ENCODE measurements at regions not wholly inside any gene's neighbourhood (a gene's known extent, or its start where the extent isn't known, plus 50 kb on each side); places are given as distances from the start of the nearest gene placed in this dataset.

GRCh38 chr14:101350021-101350420 lies 211.3 kb upstream of the DIO3 start:
- no peaks in the 10 kb centered on the region for H3K36me3 Mint-ChIP-seq
- H3K4me3 Mint-ChIP-seq: peak overlapping the region in 1 of 2 donors; percentile 8
- Histone ChIP-seq H3K27me3 (ENCODE audit: control insufficient read depth in 2 of 2, insufficient read depth in 2 of 2, low read length in 2 of 2) (no peaks in the 10 kb centered on the region), H3K9ac (ENCODE audit: insufficient read depth, low read length, poor library complexity, severe bottlenecking) (no peak overlapping the region), H3K4me1 (ENCODE audit: control insufficient read depth in 1 of 2, insufficient read depth in 2 of 2, low read length in 2 of 2) (no peaks in the 10 kb centered on the region), H3K27ac (ENCODE audit: low read depth in 1 of 2, low read length in 2 of 2) (no peak overlapping the region), H2AFZ (ENCODE audit: insufficient read depth, low read depth, low read length, poor library complexity, severe bottlenecking) (no peak overlapping the region), H3K9me3 (replicated peaks in 1 of 2; ENCODE audit: control insufficient read depth in 1 of 2, insufficient read depth in 1 of 2, low read length in 2 of 2) (peaks cover 14 to 27% of the 10 kb centered on the region in 2 donors), H3K4me3 (replicated peaks in 1 of 3; ENCODE audit: low read depth in 2 of 3, low read length in 3 of 3) (no peak overlapping the region), H4K20me1 (ENCODE audit: insufficient read depth, low read length) (no peaks in the 10 kb centered on the region), H3K79me2 (ENCODE audit: insufficient read depth, low read length) (no peaks in the 10 kb centered on the region), H3K4me2 (replicated peaks; ENCODE audit: extremely low read depth, low read length, poor library complexity, severe bottlenecking) (no peak overlapping the region), H3K36me3 (replicated peaks in 1 of 2; ENCODE audit: control insufficient read depth in 1 of 2, insufficient read depth in 2 of 2, low read length in 2 of 2) (no peaks in the 10 kb centered on the region)
- H3K9me3 Mint-ChIP-seq: peaks cover 11 to 40% (median 31%) of the 10 kb centered on the region in 7 donors
- intact Hi-C loops (cut with micrococcal nuclease): no loop called here
- 100% methylated on average over 2 of the region's 4 CpGs for WGBS (ENCODE audit: insufficient coverage)
- TF ChIP-seq, protein P1, sequence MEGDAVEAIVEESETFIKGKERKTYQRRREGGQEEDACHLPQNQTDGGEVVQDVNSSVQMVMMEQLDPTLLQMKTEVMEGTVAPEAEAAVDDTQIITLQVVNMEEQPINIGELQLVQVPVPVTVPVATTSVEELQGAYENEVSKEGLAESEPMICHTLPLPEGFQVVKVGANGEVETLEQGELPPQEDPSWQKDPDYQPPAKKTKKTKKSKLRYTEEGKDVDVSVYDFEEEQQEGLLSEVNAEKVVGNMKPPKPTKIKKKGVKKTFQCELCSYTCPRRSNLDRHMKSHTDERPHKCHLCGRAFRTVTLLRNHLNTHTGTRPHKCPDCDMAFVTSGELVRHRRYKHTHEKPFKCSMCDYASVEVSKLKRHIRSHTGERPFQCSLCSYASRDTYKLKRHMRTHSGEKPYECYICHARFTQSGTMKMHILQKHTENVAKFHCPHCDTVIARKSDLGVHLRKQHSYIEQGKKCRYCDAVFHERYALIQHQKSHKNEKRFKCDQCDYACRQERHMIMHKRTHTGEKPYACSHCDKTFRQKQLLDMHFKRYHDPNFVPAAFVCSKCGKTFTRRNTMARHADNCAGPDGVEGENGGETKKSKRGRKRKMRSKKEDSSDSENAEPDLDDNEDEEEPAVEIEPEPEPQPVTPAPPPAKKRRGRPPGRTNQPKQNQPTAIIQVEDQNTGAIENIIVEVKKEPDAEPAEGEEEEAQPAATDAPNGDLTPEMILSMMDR (IDR thresholded peaks at IDR 0.05): no peak
- H3K27ac Mint-ChIP-seq: no peak overlapping the region
- no peaks in the 10 kb centered on the region for H3K4me1 Mint-ChIP-seq
- DNase-seq: no peak
- H3K27me3 Mint-ChIP-seq (ENCODE audit: low read depth in 3 of 3): peaks cover 2 to 4% (median 3%) of the 10 kb centered on the region in 3 donors

GRCh38 chr14:101350691-101351090 lies 210.6 kb upstream of the DIO3 start:
- peaks cover 2 to 3% (median 2%) of the 10 kb centered on the region in 3 donors for H3K27me3 Mint-ChIP-seq (ENCODE audit: low read depth in 3 of 3)
- peaks cover 15 to 40% (median 35%) of the 10 kb centered on the region in 7 donors for H3K9me3 Mint-ChIP-seq
- no peaks in the 10 kb centered on the region for H3K36me3 ChIP-seq (replicated peaks in 1 of 2; ENCODE audit: control insufficient read depth in 1 of 2, insufficient read depth in 2 of 2, low read length in 2 of 2)
- H3K4me1 Mint-ChIP-seq: no peaks in the 10 kb centered on the region
- H3K27me3 ChIP-seq (ENCODE audit: control insufficient read depth in 2 of 2, insufficient read depth in 2 of 2, low read length in 2 of 2): no peaks in the 10 kb centered on the region
- no peak overlapping the region for H3K4me3 ChIP-seq (replicated peaks in 1 of 3; ENCODE audit: low read depth in 2 of 3, low read length in 3 of 3)
- no peak overlapping the region for H3K9ac ChIP-seq (ENCODE audit: insufficient read depth, low read length, poor library complexity, severe bottlenecking)
- H3K36me3 Mint-ChIP-seq: no peaks in the 10 kb centered on the region
- H3K27ac ChIP-seq (ENCODE audit: low read depth in 1 of 2, low read length in 2 of 2): no peak overlapping the region
- H3K79me2 ChIP-seq (ENCODE audit: insufficient read depth, low read length): no peaks in the 10 kb centered on the region
- no peak for DNase-seq
- TF ChIP-seq, protein P1 (IDR thresholded peaks at IDR 0.05): no peak
- H3K4me2 ChIP-seq (replicated peaks; ENCODE audit: extremely low read depth, low read length, poor library complexity, severe bottlenecking): no peak overlapping the region
- no peaks in the 10 kb centered on the region for H3K4me1 ChIP-seq (ENCODE audit: control insufficient read depth in 1 of 2, insufficient read depth in 2 of 2, low read length in 2 of 2)
- H3K9me3 ChIP-seq (replicated peaks in 1 of 2; ENCODE audit: control insufficient read depth in 1 of 2, insufficient read depth in 1 of 2, low read length in 2 of 2): peaks cover 14 to 32% of the 10 kb centered on the region in 2 donors
- intact Hi-C loops (cut with micrococcal nuclease): no loop called here
- WGBS (ENCODE audit: insufficient coverage): 93% methylated on average over 5 of the region's 5 CpGs
- H3K4me3 Mint-ChIP-seq: no peak overlapping the region
- peak overlapping the region in 1 of 7 donors; percentile 43 for H3K27ac Mint-ChIP-seq
- no peaks in the 10 kb centered on the region for H4K20me1 ChIP-seq (ENCODE audit: insufficient read depth, low read length)
- H2AFZ ChIP-seq (ENCODE audit: insufficient read depth, low read depth, low read length, poor library complexity, severe bottlenecking): no peak overlapping the region

Measured in CD14-positive monocyte (primary cell).